GM18517 (cell line): ENCODE measurements at regions not wholly inside any gene's neighbourhood (a gene's known extent, or its start where the extent isn't known, plus 50 kb on each side); places are given as distances from the start of the nearest gene placed in this dataset.

Source experiments
- ATAC-seq: cut with Tn5 transposase; IDR thresholded peaks from one replicate; pipeline ENCODE4 v1.9.1; 2021; ENCODE audit warnings: mild to moderate bottlenecking, moderate library complexity; ENCODE audit not compliant: unreplicated experiment

GRCh38 chr19:28889941-28890670 is 322.8 kb downstream of the UQCRFS1 start:
- ATAC-seq, result no peak

- no peak for ATAC-seq
These were observed 324.9 kb downstream of the UQCRFS1 start for GRCh38 chr19:28887920-28888618.

- ATAC-seq, result no peak
These were observed 326.2 kb downstream of the UQCRFS1 start for GRCh38 chr19:28886708-28887107.

- ATAC-seq, result no peak
These were observed 327.0 kb downstream of the UQCRFS1 start for GRCh38 chr19:28885965-28886364.

GRCh38 chr19:28884786-28885476 is 328.0 kb downstream of the UQCRFS1 start:
- no peak for ATAC-seq

GRCh38 chr19:28883241-28883693 is 329.7 kb downstream of the UQCRFS1 start:
- ATAC-seq, result no peak

- no peak for ATAC-seq
These were observed 330.1 kb downstream of the UQCRFS1 start for GRCh38 chr19:28882818-28883217.

- ATAC-seq, result no peak
These were observed 331.3 kb downstream of the UQCRFS1 start for GRCh38 chr19:28881616-28882015.

GRCh38 chr19:28880735-28881401 is 332.1 kb downstream of the UQCRFS1 start:
- ATAC-seq, result no peak

GRCh38 chr19:28878862-28879566 is 333.9 kb downstream of the UQCRFS1 start:
- ATAC-seq, result no peak

GRCh38 chr19:28876609-28877123 is 336.3 kb downstream of the UQCRFS1 start:
- no peak for ATAC-seq

- no peak for ATAC-seq
These were observed 338.2 kb downstream of the UQCRFS1 start for GRCh38 chr19:28874742-28875141.

- ATAC-seq, result no peak
These were observed 339.6 kb downstream of the UQCRFS1 start for GRCh38 chr19:28873301-28873700.

GRCh38 chr19:28871099-28871725 is 341.7 kb downstream of the UQCRFS1 start:
- ATAC-seq, result no peak

GRCh38 chr19:28869459-28869858 is 343.5 kb downstream of the UQCRFS1 start:
- ATAC-seq, result no peak

- no peak for ATAC-seq
These were observed 344.1 kb downstream of the UQCRFS1 start for GRCh38 chr19:28868836-28869235.

GRCh38 chr19:28867978-28868377 is 345.0 kb downstream of the UQCRFS1 start:
- ATAC-seq, result no peak

- ATAC-seq, result no peak
These were observed 348.3 kb downstream of the UQCRFS1 start for GRCh38 chr19:28864577-28865042.

- ATAC-seq, result no peak
These were observed 348.9 kb downstream of the UQCRFS1 start for GRCh38 chr19:28864024-28864503.

- ATAC-seq, result no peak
These were observed 350.7 kb downstream of the UQCRFS1 start for GRCh38 chr19:28862238-28862637.
